GM23248 (cell line): ENCODE measurements at regions not wholly inside any gene's neighbourhood (a gene's known extent, or its start where the extent isn't known, plus 50 kb on each side); places are given as distances from the start of the nearest gene placed in this dataset.

Experiments used
- DNase-seq: peaks from one replicate; pipeline ENCODE4 v3.0.0-alpha.2; 2015
- H2AFZ ChIP-seq: fragments of 200-600 bp; sonication (generic); 2 replicates; pipeline ENCODE4 v1.6.1; 2016; ENCODE audit warnings: antibody characterized with exemption
- H3F3A ChIP-seq: fragments of 200-600 bp; sonication (generic); 2 replicates; pipeline ENCODE4 v1.6.1; 2016; ENCODE audit warnings: mild to moderate bottlenecking, antibody characterized with exemption, mixed run types; ENCODE audit not compliant: insufficient read depth
- H3K27ac ChIP-seq: fragments of 200-600 bp; sonication (generic); 2 replicates; pipeline ENCODE4 v1.5.1; 2016; ENCODE audit warnings: mild to moderate bottlenecking
- H3K27me3 ChIP-seq: fragments of 200-600 bp; sonication (generic); replicated peaks from 2 replicates; pipeline ENCODE4 v1.6.1; 2016; ENCODE audit warnings: mild to moderate bottlenecking; ENCODE audit not compliant: insufficient read depth
- H3K36me3 ChIP-seq: fragments of 200-600 bp; sonication (generic); 2 replicates; pipeline ENCODE4 v1.6.1; 2016; ENCODE audit warnings: low read depth, mild to moderate bottlenecking
- H3K4me1 ChIP-seq: fragments of 200-600 bp; sonication (generic); 2 replicates; pipeline ENCODE4 v1.6.1; 2016; ENCODE audit warnings: mild to moderate bottlenecking; ENCODE audit not compliant: insufficient read depth
- H3K4me2 ChIP-seq: fragments of 200-600 bp; sonication (generic); one replicate; pipeline ENCODE4 v1.6.1; 2016; ENCODE audit warnings: mild to moderate bottlenecking; ENCODE audit not compliant: unreplicated experiment
- H3K4me3 ChIP-seq: fragments of 200-600 bp; sonication (generic); 2 replicates; pipeline ENCODE4 v1.5.1; 2016; ENCODE audit warnings: mild to moderate bottlenecking
- H3K79me2 ChIP-seq: fragments of 200-600 bp; sonication (generic); 2 replicates; pipeline ENCODE4 v1.6.1; 2016; ENCODE audit warnings: mild to moderate bottlenecking; ENCODE audit not compliant: insufficient read depth
- H3K9ac ChIP-seq: fragments of 200-600 bp; sonication (generic); 2 replicates; pipeline ENCODE4 v1.6.1; 2016; ENCODE audit warnings: mild to moderate bottlenecking
- H3K9me2 ChIP-seq: fragments of 200-600 bp; sonication (generic); 2 replicates; pipeline ENCODE4 v1.6.1; 2016; ENCODE audit warnings: mixed run types, mild to moderate bottlenecking, moderate library complexity; ENCODE audit not compliant: insufficient read depth
- H3K9me3 ChIP-seq: fragments of 200-600 bp; sonication (generic); one replicate; pipeline ENCODE4 v1.6.1; 2017; ENCODE audit warnings: low read depth
- H4K20me1 ChIP-seq: fragments of 200-600 bp; sonication (generic); 2 replicates; pipeline ENCODE4 v1.6.0; 2016; ENCODE audit not compliant: insufficient read depth
- EZH2 ChIP-seq: fragments of 200-600 bp; sonication (generic); IDR thresholded peaks from 2 replicates; pipeline ENCODE4 v1.6.1; 2018; ENCODE audit warnings: antibody characterized with exemption, mild to moderate bottlenecking; ENCODE audit not compliant: insufficient read depth, poor library complexity, severe bottlenecking
- EZH2phosphoT487 ChIP-seq: fragments of 200-600 bp; sonication (generic); IDR thresholded peaks from 2 replicates; pipeline ENCODE4 v1.6.1; 2018; ENCODE audit warnings: antibody characterized with exemption, moderate library complexity, mild to moderate bottlenecking, low read depth; ENCODE audit not compliant: insufficient read depth
- WGBS, 2 experiments: methylation state at CpG; one replicate each; pipeline ENCODE4 v1.1.6; 2015 to 2017; ENCODE audit warnings: low lambda C conversion rate in 2 of 2, low coverage in 1 of 2; ENCODE audit errors: missing lambda C conversion rate in 2 of 2; 5-methylcytosine and 5-hydroxymethylcytosine counted together
- in situ Hi-C: fragments of 300-500 bp; cut with MboI; formaldehyde crosslinking; loops from 2 replicates; pipeline ENCODE4 v1.15.0; 2020

DNA sequence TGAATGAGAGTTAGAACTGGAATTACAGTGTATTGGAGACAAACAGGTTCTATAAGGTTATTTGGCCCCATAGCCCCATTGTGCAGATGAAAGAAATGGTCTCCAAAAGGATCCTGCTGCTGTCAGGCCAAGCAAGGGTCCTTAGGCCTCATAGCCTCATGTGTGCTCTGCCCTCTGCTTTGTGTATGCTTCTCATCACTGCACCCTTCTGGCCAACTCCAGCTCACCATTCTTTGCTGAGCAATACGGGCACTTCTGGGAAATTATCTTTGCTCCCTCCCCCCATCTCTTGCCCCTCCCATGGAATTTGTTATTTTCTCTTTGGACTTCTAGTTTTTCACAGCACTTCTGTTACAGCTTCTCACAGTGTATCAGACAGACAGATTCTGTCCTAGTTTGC, 298.8 kb downstream of the FOXA2 start:
- Histone ChIP-seq H3F3A (no peaks in the 10 kb centered on the region), H3K9me3 (no peaks in the 10 kb centered on the region), H3K27me3 (no peaks in the 10 kb centered on the region), H3K9me2 (no peaks in the 10 kb centered on the region), H4K20me1 (no peaks in the 10 kb centered on the region), H3K27ac (no peak overlapping the region), H3K4me3 (no peak overlapping the region), H3K9ac (no peak overlapping the region), H3K4me1 (no peaks in the 10 kb centered on the region), H2AFZ (no peak overlapping the region), H3K36me3 (no peaks in the 10 kb centered on the region), H3K4me2 (no peak overlapping the region), H3K79me2 (no peaks in the 10 kb centered on the region)
- no peak for DNase-seq
- WGBS, 2 experiments, result 0% methylated on average over 1 of the region's 1 CpG
- TF ChIP-seq EZH2phosphoT487, result no peak
- no peak for TF ChIP-seq EZH2
- in situ Hi-C loops, result no loop called here

DNA sequence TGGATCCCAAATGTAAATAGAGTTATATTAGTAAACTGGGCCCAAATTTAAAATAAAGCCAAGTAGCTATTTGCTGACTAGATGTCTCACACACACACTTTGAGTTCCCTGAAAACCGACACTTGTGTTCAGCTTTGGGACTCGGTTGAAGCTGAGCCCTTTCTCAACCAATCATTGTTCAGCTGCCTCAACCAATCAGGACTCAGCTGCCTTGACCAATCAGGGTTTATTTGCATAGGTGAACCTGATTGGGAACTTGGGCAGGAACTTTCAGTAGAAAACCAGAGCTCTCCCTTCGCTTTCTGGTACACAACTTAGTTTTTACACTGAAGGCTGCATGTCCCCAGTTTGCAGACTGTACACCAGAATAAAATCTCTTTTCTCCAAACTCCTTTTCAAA, 301.7 kb downstream of the FOXA2 start:
- in situ Hi-C loops, result no loop called here
- Histone ChIP-seq H3K27ac (no peak overlapping the region), H3K4me3 (no peak overlapping the region), H3K4me1 (no peaks in the 10 kb centered on the region), H3K79me2 (no peaks in the 10 kb centered on the region), H3K9me3 (no peaks in the 10 kb centered on the region), H3K9me2 (no peaks in the 10 kb centered on the region), H4K20me1 (no peaks in the 10 kb centered on the region), H2AFZ (no peak overlapping the region), H3F3A (no peaks in the 10 kb centered on the region), H3K9ac (no peak overlapping the region), H3K27me3 (no peaks in the 10 kb centered on the region), H3K4me2 (no peak overlapping the region), H3K36me3 (no peaks in the 10 kb centered on the region)
- 45 to 46% methylated on average over 3 of the region's 3 CpGs for WGBS, 2 experiments
- TF ChIP-seq EZH2phosphoT487 (no peak), EZH2 (no peak)
- no peak for DNase-seq

DNA sequence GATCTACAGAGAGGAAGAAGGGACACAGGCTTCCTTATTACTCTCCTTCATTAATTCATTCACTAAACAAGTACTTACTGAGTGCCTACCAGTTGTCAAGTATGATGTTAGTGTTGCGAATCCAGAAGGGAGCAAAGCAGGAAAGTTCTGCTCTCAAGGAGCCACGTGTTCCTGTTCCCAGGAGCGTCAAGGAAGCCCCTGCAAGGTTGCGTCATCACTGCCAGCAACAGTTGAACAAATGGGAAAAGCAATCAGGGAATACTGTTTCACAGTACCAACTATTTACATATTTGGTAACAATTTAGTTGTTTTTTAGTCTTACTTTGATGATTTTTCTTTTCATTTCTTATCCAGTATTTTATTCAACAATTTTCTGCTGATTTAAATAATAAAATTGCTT, 310.0 kb downstream of the FOXA2 start:
- Histone ChIP-seq H3K36me3 (no peaks in the 10 kb centered on the region), H3K9me2 (no peaks in the 10 kb centered on the region), H3K27me3 (no peaks in the 10 kb centered on the region), H3K4me3 (no peak overlapping the region), H3K4me1 (no peaks in the 10 kb centered on the region), H2AFZ (no peak overlapping the region), H4K20me1 (no peaks in the 10 kb centered on the region), H3K27ac (no peak overlapping the region), H3K9ac (no peak overlapping the region), H3K4me2 (no peak overlapping the region), H3F3A (no peaks in the 10 kb centered on the region), H3K9me3 (no peaks in the 10 kb centered on the region), H3K79me2 (no peaks in the 10 kb centered on the region)
- 38 to 39% methylated on average over 4 of the region's 4 CpGs for WGBS, 2 experiments
- in situ Hi-C loops, result no loop called here
- TF ChIP-seq EZH2phosphoT487 (no peak), EZH2 (no peak)
- DNase-seq, result no peak

DNA sequence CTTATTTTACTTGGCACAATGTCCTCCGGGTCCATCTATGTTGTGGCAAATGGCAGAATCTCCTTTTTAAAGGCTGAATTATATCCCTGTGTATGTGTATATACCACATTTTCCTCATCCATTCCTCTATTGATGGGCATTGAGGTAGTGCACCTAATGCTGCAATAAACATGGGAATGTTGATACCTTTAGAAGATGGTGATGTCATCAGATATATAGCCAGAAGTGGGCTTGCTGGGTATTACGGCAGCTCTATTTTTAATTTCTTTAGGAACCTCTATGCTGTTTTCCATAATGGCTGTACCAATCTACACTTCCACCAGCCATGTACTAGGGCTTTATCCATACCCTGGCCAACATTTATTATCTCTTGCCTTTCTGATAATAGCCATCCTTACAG, 315.7 kb downstream of the FOXA2 start:
- Histone ChIP-seq H3F3A (no peaks in the 10 kb centered on the region), H2AFZ (no peak overlapping the region), H3K4me1 (no peaks in the 10 kb centered on the region), H3K27ac (no peak overlapping the region), H3K4me2 (no peak overlapping the region), H3K27me3 (no peaks in the 10 kb centered on the region), H3K79me2 (no peaks in the 10 kb centered on the region), H3K9me2 (no peaks in the 10 kb centered on the region), H3K9me3 (no peaks in the 10 kb centered on the region), H3K36me3 (no peaks in the 10 kb centered on the region), H3K9ac (no peak overlapping the region), H4K20me1 (no peaks in the 10 kb centered on the region), H3K4me3 (no peak overlapping the region)
- no peak for DNase-seq
- TF ChIP-seq EZH2phosphoT487 (no peak), EZH2 (no peak)
- 26 to 47% methylated on average over 2 of the region's 2 CpGs for WGBS, 2 experiments
- in situ Hi-C loops, result no loop called here

DNA sequence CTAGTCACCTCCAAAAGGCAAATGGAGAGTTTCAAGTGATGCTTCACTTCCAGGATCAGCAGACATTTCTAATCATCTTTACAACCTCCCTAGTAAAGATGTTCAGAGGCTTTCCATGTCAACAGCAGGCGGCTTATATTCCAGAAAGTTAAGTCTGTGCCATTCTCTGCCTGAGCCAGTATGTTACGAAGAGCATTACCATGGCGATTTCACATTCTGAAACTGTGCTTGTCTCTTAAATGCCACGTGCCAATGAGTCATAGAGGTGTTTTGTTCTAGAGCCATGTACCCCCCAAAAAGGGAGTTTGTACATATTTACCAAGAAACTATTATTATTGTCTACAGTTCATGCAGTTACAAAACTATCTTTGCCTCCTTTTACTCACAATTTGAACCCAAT, 319.5 kb downstream of the FOXA2 start:
- H3K9me3 ChIP-seq, result no peaks in the 10 kb centered on the region
- no peaks in the 10 kb centered on the region for H3F3A ChIP-seq
- H3K36me3 ChIP-seq, result no peaks in the 10 kb centered on the region
- no peaks in the 10 kb centered on the region for H3K79me2 ChIP-seq
- no peak overlapping the region for H3K4me3 ChIP-seq
- in situ Hi-C loops, result no loop called here
- TF ChIP-seq EZH2 (no peak), EZH2phosphoT487 (no peak)
- H4K20me1 ChIP-seq, result no peaks in the 10 kb centered on the region
- H3K27me3 ChIP-seq, result no peaks in the 10 kb centered on the region
- no peaks in the 10 kb centered on the region for H3K9me2 ChIP-seq
- no peak overlapping the region for H3K4me2 ChIP-seq
- H3K4me1 ChIP-seq, result no peaks in the 10 kb centered on the region
- DNase-seq, result no peak
- no peak overlapping the region for H3K27ac ChIP-seq
- WGBS, 2 experiments, result 37 to 41% methylated on average over 4 of the region's 4 CpGs
- H3K9ac ChIP-seq, result no peak overlapping the region
- no peak overlapping the region for H2AFZ ChIP-seq
